ENCODE measurements at regions not wholly inside any gene's neighbourhood (a gene's known extent, or its start where the extent isn't known, plus 50 kb on each side); places are given as distances from the start of the nearest gene placed in this dataset.

DNA sequence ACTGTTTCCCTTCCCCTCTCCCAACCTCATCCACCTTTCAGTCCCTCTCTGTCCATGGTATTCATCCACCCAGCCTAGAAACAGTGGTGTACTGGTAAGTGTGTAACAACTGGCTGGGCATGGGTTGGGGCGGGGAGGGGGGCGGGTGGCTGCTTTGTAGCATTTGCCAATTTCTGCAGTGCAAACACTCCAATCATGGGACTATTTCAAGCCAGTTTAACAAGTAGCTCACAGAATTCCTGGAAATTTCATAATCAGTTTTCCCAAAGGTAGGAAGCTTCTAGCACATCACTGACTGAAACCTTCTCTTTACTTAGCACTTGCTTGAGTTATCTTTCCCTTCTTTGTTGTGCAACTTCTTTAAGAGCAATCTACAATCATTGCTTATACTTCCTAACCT, 100.8 kb upstream of the WASF3 start:
- no peak for DNase-seq

GRCh38 chr13:26457212-26457611, 100.3 kb upstream of the WASF3 start:
- DNase-seq: no peak

DNA sequence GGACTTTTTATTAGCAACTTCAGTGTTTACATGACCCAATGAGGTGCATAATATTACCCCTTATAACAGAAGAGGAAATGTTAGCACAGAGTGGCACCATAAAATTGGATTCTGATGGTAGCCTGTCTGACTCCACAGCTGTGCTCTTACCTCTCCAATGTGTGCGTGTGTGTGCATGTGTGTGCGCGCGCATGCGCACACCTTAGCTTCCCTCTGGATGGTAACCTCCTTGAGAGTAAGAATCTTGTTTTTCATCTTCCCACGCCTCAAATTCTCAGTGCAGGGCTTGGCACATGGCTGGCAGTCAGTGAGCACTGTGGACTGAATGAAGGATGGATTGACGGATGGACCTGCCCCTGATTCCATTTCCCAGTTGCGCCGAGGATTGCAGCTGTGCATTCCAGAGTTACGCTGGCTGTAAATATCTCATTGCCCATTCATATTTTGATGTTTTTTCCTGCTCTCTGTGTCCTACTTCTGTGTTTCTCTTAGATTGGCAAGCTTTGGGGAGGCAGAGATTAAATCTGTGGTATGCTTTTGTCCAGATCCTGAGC, 99.2 kb upstream of the WASF3 start:
- no peak for DNase-seq

GRCh38 chr13:26459276-26460131, 98.0 kb upstream of the WASF3 start:
- DNase-seq: no peak

DNA sequence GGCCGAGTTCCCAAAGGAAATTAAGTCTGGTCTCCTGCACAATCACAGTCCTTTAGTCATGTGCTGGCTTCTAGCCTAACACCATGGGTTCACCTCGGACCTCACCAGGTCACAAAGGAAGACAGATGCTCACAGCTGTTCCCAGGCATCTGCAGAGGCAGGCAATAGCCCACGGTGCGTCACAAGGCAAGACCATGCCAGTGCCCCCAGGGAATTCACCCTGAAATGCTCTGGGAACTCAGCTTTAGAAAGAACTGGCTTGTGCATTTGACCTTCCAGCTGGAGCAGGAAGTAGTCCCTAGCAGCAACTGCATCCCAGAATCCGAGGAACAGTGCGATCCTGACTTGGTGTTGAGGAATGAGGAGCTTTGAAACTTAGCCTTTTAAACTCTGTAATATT, 96.8 kb upstream of the WASF3 start:
- no peak for DNase-seq

DNA sequence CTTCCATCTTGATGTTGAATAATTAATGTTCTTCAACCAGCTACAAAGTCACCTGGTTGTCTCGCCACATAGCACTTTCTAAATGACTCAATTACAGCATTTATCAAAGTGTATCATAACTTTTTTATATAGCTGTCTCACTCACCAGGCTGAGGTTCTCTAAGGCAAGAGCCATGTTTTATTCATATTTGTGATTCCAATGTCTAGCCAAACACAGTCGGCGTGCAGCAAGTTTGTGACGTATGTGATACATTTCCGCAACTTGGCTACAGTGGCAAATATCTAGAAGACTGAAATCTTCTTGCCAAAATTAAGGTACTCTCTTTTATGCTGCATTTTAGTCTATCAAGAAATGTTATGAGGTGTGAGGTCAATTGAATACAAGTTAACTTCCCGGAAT, 94.2 kb upstream of the WASF3 start:
- no peak for DNase-seq

- DNase-seq: no peak
Measured at GRCh38 chr13:26463848-26464247, 93.6 kb upstream of the WASF3 start.

- no peak for DNase-seq
Measured at GRCh38 chr13:26465514-26465913, 92.0 kb upstream of the WASF3 start.

- no peak for DNase-seq
Measured at GRCh38 chr13:26465954-26466353, 91.5 kb upstream of the WASF3 start.

- no peak for DNase-seq
Measured at GRCh38 chr13:26468265-26468801, 89.2 kb upstream of the WASF3 start.

DNA sequence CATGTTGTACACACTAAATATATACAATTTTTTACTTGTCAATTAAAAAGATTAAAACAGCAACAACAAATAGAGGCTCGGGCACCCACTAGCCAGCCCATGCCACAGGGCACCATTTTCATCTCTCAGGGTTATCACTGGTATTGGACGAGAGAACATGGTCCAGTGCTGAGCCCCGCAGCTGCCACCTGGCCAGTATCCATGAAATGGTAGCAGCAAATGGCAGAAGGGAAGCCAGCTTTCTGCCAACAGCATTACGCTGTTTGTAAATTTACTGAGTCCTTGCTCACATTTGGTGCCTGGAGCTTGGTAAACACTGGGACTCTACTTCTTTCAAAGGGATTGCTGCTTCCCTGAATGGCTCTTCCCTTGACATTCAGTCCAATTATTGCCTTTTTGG, 87.9 kb upstream of the WASF3 start:
- DNase-seq: no peak

- DNase-seq: no peak
Measured at GRCh38 chr13:26471807-26472206, 85.7 kb upstream of the WASF3 start.

DNA sequence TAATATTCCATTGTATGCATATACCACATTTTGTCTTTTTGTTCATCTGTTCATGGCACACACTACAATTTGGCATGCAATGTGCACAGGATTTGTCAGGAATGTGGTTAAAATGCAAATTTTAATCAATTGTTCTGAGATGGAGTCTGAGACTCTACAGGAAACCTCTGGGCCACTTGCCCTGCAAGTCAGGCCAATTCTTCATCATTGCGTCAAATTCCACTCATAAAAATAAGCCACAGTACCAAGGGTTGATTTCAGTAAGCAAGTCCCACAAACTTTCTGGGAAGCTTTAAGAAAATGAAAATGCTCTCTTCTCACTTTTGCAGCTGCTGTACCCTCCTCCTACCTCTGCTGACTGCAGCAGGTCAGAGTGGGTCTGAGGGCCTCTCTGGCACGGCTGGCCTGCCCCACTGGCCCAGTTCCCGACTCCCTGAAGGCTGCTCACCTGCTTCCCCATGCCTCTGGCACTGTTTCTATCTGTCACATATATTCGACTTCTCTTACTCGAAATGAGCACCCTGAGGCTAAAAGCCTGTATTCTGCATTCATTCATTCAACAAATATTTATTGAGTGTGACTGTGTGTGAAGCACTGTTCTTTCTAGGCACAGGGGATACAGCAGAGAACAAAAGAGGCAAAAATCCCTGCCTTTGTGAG, 83.8 kb upstream of the WASF3 start:
- no peak for DNase-seq

DNA sequence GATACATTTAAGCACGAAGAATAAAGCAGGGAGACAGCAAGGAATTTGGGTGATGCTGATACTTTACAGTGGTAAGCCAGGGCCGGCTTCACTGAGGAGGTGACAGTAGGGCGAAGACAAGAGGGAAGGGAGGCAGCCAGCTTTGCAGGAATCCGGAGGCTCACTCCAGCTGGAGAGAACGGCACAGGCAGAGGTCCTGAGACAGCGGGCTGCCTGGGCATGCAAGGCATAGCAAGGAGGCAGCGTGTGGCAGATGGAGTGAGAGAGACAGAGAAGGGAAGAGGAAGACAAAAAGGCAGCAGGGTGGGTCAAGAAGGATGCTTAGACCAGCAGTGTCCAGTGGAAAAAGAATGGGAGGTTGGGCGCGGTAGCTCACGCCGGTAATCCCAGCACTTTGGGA, 83.2 kb upstream of the WASF3 start:
- DNase-seq: no peak

GRCh38 chr13:26475176-26476110, 82.0 kb upstream of the WASF3 start:
- peak in 1 of 2 experiments; percentile 12 for DNase-seq

DNA sequence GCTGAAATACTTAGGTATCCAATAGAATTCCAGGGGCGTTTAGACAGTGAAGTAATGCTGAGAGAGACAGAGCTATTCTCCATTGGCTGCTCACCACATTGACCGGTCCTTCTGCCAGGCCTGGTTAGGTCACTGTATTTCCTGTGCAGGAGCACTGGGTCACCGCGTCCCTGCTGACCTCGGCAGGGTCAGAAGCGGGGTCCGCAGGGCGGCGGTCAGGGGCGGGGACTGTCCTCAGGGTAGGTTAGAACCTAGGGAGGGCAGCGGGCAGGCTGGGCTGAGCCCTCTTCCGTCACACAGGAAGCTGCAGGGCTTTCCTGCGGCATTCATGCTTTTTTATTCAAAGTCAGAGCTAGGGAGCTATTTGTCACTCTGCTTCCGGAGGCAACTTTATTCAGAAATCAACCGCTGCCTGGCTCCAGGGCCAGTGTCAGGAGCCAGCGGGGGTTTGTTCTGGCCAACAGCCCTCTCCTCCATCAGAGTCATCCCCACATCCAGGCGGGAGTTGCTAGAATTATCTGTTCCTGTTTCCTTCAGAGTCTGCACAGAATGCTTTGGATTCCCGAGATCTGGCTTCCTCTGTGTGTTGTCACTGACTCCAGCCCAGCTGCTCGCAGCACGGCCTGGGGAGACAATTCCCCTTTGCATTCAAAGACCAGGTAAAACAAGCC, 81.2 kb upstream of the WASF3 start:
- DNase-seq: no peak

DNA sequence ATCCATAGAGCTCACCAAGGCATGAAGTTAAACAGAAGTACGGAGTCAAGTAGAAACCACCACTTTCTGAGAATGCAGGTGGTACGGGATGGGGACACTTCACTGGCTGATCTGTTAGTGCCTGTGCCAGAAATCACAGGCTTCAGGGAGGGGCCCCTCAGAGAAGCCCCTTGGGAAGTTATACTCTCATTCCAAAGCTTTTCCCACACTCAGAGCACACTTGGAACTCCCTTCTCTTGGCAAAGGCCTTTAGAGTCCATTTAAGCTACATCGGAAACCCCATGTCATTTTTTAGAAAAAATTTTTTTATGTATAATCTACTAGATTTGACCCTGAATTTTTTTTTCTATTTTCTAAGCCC, 80.7 kb upstream of the WASF3 start:
- DNase-seq: no peak

DNA sequence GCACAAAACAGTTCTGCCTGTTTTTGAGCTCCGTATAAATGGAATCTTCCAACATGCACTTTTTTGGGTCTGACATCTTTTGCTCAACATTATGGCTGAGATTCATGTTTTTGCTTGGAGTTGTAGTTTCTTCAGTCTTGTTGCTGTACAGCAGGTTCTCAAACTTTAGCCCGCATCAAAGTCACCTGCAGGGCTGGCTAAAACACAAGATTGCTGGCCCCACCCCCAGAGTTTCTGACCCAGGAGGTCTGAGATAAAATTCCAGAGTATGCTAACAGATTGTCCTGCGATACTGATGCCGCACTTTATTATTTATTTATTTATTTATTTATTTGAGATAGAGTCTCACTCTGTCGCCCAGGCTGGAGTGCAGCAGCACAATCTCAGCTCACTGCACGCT, 79.8 kb upstream of the WASF3 start:
- no peak for DNase-seq

GRCh38 chr13:26480246-26480855, 77.1 kb upstream of the WASF3 start:
- DNase-seq: no peak

- DNase-seq: peak; percentile 85 to 89
Measured at GRCh38 chr13:26482451-26483197, 74.9 kb upstream of the WASF3 start.

DNA sequence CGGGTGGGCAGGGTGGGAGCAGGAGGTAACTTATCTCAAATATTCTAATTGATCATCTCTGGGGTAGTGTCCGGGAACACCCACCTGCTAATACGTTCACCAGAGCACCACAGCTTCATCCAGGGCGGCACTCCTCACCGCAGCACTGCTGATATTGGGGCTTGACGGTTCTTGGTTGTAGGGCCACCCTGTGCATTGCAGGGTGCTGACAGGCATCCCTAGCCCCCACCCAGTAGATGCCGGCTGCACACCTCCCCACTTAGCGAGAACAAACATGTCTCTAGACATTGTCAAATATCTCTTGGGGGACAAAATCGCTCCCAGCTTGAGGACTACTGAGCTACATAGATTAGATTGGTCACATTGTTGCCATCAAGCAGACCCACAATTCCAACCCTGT, 73.9 kb upstream of the WASF3 start:
- DNase-seq: no peak

Data from NCI-H526 (cell line).